NCI-H345 treated with DMSO at 0.1 percent for 48 hours (cell line): ENCODE measurements at regions not wholly inside any gene's neighbourhood (a gene's known extent, or its start where the extent isn't known, plus 50 kb on each side); places are given as distances from the start of the nearest gene placed in this dataset.
A peak's percentile ranks its signal among the peaks of the same experiment; 100 is the strongest.

Source experiments
- DNase-seq: peaks from one replicate; lab custom pipeline; 2025; ENCODE audit not compliant: unreplicated experiment; lab: John Stamatoyannopoulos, UW

- no peak for DNase-seq
Measured at GRCh38 chr10:121662531-121662930, 64.3 kb upstream of the FGFR2 start.

DNA sequence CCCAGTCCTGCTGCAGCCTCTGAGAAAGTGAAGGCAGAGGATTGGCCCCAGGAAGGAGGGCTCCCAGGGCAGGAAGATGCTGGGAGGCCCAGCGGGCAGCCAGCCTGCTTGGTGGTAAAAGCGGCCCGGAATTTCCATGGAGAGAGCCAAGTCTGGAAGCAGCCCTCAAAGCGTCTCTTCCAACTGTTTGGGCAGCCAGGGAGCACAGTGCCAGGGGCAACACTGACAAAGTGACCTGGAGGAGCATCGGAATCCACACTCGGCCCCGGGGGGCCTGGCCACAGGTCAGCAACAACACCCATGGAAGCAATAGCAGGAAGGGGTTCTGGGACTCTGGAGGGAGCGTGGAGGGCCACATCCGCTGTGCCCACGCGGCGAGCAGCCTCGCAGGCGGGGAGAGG is 63.2 kb upstream of the FGFR2 start:
- DNase-seq, result no peak

- no peak for DNase-seq
Measured at GRCh38 chr10:121659236-121659635, 61.0 kb upstream of the FGFR2 start.

DNA sequence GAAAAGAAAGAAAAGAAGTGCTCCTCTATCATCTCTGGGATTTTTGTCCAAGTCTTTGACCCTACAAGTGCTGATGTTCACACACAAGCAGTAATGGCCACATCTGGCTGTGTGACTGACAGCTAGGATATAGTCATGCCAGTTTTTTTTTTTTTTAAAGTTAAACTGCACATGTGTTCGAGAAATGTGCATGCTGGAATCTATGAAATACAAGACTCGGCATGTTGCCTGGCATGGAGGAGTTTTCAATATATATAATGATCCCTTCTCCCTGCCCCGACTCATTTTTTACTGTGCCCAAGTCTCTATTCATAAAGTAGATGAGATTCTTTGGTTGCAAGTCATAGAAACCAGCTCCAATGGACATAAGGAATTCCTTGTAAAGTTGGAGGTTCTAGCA is 60.4 kb upstream of the FGFR2 start:
- DNase-seq, result no peak

DNA sequence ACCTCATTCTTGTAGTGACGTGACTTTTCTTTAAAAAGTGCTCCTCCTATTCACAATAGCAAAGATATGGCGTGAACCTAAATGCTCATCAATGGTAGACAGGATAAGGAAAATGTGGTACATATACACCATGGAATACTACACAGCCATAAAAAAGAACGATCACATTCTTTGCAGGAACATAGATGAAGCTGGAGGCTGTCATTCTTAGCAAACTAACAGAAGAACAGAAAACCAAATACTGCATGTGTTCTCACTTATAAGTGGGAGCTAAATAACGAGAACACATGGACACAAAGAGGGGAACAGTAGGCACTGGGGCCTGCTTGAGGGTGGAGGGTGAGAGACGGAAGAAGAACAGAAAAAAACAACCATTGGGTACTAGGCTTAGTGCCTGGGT is 59.9 kb upstream of the FGFR2 start:
- DNase-seq, result no peak

GRCh38 chr10:121655254-121656144 is 57.3 kb upstream of the FGFR2 start:
- DNase-seq, result peak; percentile 36

GRCh38 chr10:121654021-121654545 is 55.8 kb upstream of the FGFR2 start:
- DNase-seq, result peak; percentile 85

DNA sequence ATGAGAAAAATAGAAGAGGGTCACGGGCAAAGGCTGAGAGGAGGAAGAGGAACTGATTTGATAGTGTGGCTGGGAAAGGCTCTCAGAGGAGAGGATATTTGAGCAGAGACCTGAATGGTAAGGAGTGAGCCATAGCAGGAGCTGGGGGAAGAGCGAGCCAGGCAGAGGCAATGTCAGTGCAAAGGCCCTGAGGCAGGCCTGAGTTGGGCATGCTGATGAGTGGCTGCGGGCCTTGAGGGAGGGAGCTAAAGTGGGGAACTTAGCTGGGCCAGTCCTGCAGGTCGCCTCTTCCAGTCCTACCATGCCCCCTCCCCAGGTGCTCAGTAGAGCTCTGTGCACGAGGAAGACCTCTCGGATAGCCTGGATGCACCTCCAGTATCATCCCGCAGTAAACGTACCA is 55.4 kb upstream of the FGFR2 start:
- no peak for DNase-seq

GRCh38 chr10:121648493-121648892 is 50.2 kb upstream of the FGFR2 start:
- no peak for DNase-seq

DNA sequence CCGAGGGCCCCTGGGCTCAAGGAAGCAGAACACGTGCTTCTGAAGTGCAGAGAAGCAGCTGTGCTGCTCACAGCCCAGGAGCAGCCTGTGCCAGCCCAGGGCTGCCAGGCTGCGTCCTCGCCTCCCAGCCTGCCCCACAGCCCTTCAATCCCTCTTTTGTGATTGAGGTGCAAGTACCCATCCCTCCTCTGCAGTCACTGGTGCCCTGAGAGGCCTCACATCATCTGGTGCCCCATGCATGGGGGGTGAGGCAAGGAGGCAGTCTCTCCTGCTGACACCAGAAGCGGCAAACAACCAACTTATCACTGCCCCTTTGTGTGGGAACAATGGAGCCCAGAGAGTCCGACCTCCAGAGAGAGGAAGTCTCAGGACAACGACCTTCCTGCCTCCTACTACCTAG is 49.8 kb upstream of the FGFR2 start:
- no peak for DNase-seq
